ENCODE measurements at regions not wholly inside any gene's neighbourhood (a gene's known extent, or its start where the extent isn't known, plus 50 kb on each side); places are given as distances from the start of the nearest gene placed in this dataset.
"Not testable (repeated sequence)": the region's sequence is repeated elsewhere in the genome, so short reads cannot be mapped to it uniquely, and the experiment has no call there.

GRCh38 chr4:107348188-107349050, 312.3 kb upstream of the DKK2 start:
- no peak for DNase-seq (ENCODE audit: low read depth)
- TF ChIP-seq, protein P1, sequence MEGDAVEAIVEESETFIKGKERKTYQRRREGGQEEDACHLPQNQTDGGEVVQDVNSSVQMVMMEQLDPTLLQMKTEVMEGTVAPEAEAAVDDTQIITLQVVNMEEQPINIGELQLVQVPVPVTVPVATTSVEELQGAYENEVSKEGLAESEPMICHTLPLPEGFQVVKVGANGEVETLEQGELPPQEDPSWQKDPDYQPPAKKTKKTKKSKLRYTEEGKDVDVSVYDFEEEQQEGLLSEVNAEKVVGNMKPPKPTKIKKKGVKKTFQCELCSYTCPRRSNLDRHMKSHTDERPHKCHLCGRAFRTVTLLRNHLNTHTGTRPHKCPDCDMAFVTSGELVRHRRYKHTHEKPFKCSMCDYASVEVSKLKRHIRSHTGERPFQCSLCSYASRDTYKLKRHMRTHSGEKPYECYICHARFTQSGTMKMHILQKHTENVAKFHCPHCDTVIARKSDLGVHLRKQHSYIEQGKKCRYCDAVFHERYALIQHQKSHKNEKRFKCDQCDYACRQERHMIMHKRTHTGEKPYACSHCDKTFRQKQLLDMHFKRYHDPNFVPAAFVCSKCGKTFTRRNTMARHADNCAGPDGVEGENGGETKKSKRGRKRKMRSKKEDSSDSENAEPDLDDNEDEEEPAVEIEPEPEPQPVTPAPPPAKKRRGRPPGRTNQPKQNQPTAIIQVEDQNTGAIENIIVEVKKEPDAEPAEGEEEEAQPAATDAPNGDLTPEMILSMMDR (conservative IDR thresholded peaks at IDR 0.05; ENCODE audit: control insufficient read depth, insufficient read depth, low read depth, low read length) = no peak
- no peak overlapping the region for H3K4me3 ChIP-seq (ENCODE audit: control insufficient read depth, low read depth, low read length)

- no peak overlapping the region for H3K4me3 ChIP-seq (ENCODE audit: control insufficient read depth, low read depth, low read length)
- TF ChIP-seq, protein P1 (conservative IDR thresholded peaks at IDR 0.05; ENCODE audit: control insufficient read depth, insufficient read depth, low read depth, low read length) = no peak
- no peak for DNase-seq (ENCODE audit: low read depth)
These were observed 297.4 kb upstream of the DKK2 start for GRCh38 chr4:107333518-107333917.

DNA sequence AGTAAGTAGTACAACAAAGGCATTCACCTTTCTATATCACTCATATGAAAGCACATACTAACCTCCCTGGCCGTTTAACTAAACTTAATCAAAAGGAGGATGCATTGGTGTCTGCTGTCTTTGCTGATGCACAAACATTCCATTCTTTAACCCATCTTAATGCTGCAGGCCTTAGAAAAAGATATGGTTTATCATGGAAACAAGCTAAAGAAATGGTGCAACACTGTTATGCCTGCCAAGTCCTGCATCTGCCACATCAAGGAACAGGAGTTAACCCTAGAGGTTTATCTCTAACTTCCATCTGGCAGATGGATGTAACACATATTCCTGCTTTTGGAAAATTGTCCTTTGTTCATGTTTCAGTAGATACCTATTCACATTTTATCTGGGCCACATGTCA, 296.5 kb upstream of the DKK2 start:
- not testable (repeated sequence) for DNase-seq (ENCODE audit: low read depth); H3K4me3 ChIP-seq (ENCODE audit: control insufficient read depth, low read depth, low read length)

GRCh38 chr4:107330916-107331315, 294.8 kb upstream of the DKK2 start:
- TF ChIP-seq, protein P1 (conservative IDR thresholded peaks at IDR 0.05; ENCODE audit: control insufficient read depth, insufficient read depth, low read depth, low read length) = no peak
- DNase-seq (ENCODE audit: low read depth) = no peak
- no peak overlapping the region for H3K4me3 ChIP-seq (ENCODE audit: control insufficient read depth, low read depth, low read length)

DNA sequence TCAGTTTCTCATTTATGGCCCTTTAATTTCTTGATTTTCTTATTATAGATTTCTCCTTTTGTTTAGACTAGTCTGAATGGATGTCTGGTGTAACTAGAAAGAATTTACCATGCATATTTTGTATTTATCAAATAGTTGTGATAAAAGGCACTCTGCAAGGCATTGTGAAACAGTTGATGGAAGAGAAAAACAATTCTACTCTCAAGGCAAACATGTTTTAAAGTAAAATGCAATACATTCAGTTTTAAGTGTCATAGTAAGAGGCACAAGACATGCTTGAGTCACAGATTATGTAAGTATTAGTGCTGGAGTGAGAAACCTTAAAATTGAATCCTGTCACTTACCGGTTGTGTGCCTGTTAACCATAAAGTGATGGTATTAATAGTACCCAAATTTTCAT, 283.3 kb upstream of the DKK2 start:
- DNase-seq (ENCODE audit: low read depth) = no peak
- TF ChIP-seq, protein P1 (conservative IDR thresholded peaks at IDR 0.05; ENCODE audit: control insufficient read depth, insufficient read depth, low read depth, low read length) = no peak
- H3K4me3 ChIP-seq (ENCODE audit: control insufficient read depth, low read depth, low read length) = no peak overlapping the region

- DNase-seq (ENCODE audit: low read depth) = peak; percentile 52
- no peak overlapping the region for H3K4me3 ChIP-seq (ENCODE audit: control insufficient read depth, low read depth, low read length)
- TF ChIP-seq, protein P1 (conservative IDR thresholded peaks at IDR 0.05; ENCODE audit: control insufficient read depth, insufficient read depth, low read depth, low read length) = no peak
These were observed 282.0 kb upstream of the DKK2 start for GRCh38 chr4:107318078-107318477.

DNA sequence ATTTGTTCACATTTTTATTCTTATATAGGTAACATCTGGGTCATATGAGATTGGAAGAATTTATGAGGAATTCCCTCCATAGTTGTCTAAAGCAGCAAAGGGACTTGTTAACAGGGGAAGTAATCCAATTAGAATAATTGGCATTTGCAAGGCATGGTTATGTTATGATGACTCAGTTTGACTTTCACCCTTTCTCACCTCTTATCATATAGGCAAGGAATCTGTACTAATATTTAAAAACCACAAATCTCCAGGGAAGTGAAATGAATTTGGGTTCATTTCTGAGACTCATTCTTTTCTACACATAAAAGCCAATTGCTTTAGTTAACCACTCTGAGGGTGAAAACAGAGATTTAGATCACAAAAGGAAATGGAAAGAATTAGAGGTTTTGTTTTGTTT, 281.5 kb upstream of the DKK2 start:
- peak; percentile 7 for DNase-seq (ENCODE audit: low read depth)
- no peak overlapping the region for H3K4me3 ChIP-seq (ENCODE audit: control insufficient read depth, low read depth, low read length)
- TF ChIP-seq, protein P1 (conservative IDR thresholded peaks at IDR 0.05; ENCODE audit: control insufficient read depth, insufficient read depth, low read depth, low read length) = no peak
